ENCODE measurements at regions not wholly inside any gene's neighbourhood (a gene's known extent, or its start where the extent isn't known, plus 50 kb on each side); places are given as distances from the start of the nearest gene placed in this dataset.

GRCh38 chr3:188974856-188975599, 196.7 kb upstream of the TPRG1 start:
- DNase-seq: no peak

- DNase-seq: no peak
Measured at GRCh38 chr3:188975600-188976314, 196.0 kb upstream of the TPRG1 start.

- DNase-seq: no peak
Measured at GRCh38 chr3:188976407-188976806, 195.4 kb upstream of the TPRG1 start.

- DNase-seq: no peak
Measured at GRCh38 chr3:188978421-188979171, 193.2 kb upstream of the TPRG1 start.

GRCh38 chr3:188979248-188979647, 192.5 kb upstream of the TPRG1 start:
- DNase-seq: no peak

- DNase-seq: no peak
Measured at GRCh38 chr3:188979669-188980310, 192.0 kb upstream of the TPRG1 start.

GRCh38 chr3:188993181-188993580, 178.6 kb upstream of the TPRG1 start:
- DNase-seq: no peak

GRCh38 chr3:189001559-189001958, 170.2 kb upstream of the TPRG1 start:
- DNase-seq: no peak

- no peak for DNase-seq
Measured at GRCh38 chr3:189003410-189003809, 168.4 kb upstream of the TPRG1 start.

GRCh38 chr3:189013224-189013888, 158.4 kb upstream of the TPRG1 start:
- no peak for DNase-seq

- no peak for DNase-seq
Measured at GRCh38 chr3:189014526-189014925, 157.2 kb upstream of the TPRG1 start.

GRCh38 chr3:189022576-189023466, 148.9 kb upstream of the TPRG1 start:
- peak; percentile 6 for DNase-seq

GRCh38 chr3:189025866-189026265, 145.9 kb upstream of the TPRG1 start:
- DNase-seq: no peak

- DNase-seq: no peak
Measured at GRCh38 chr3:189027626-189028155, 144.1 kb upstream of the TPRG1 start.

- no peak for DNase-seq
Measured at GRCh38 chr3:189038773-189039745, 132.7 kb upstream of the TPRG1 start.

GRCh38 chr3:189040656-189041335, 131.0 kb upstream of the TPRG1 start:
- no peak for DNase-seq

- DNase-seq: peak; percentile 72
Measured at GRCh38 chr3:189041482-189042090, 130.2 kb upstream of the TPRG1 start.

- DNase-seq: no peak
Measured at GRCh38 chr3:189042832-189043231, 128.9 kb upstream of the TPRG1 start.
